Loucy (cell line): ENCODE measurements at regions not wholly inside any gene's neighbourhood (a gene's known extent, or its start where the extent isn't known, plus 50 kb on each side); places are given as distances from the start of the nearest gene placed in this dataset.

Experiments
- CTCF ChIP-seq: fragments of 200-600 bp; sonication (generic); conservative IDR thresholded peaks from 2 replicates; pipeline ENCODE4 v1.5.1; 2014; ENCODE audit warnings: mild to moderate bottlenecking, antibody characterized with exemption, low read length
- EZH2phosphoT487 ChIP-seq: fragments of 200-600 bp; IDR thresholded peaks from 2 replicates; pipeline ENCODE4 v1.6.1; 2018; ENCODE audit warnings: antibody characterized with exemption, mild to moderate bottlenecking, moderate library complexity, borderline replicate concordance

GRCh38 chr6:10210052-10210451, 204.8 kb downstream of the TFAP2A start:
- TF ChIP-seq CTCF = no peak
- no peak for TF ChIP-seq EZH2phosphoT487
